ENCODE measurements at regions not wholly inside any gene's neighbourhood (a gene's known extent, or its start where the extent isn't known, plus 50 kb on each side); places are given as distances from the start of the nearest gene placed in this dataset.
"Not testable (repeated sequence)": the region's sequence is repeated elsewhere in the genome, so short reads cannot be mapped to it uniquely, and the experiment has no call there.

- DNase-seq (ENCODE audit: extremely low read depth in 1 of 11, low read depth in 9 of 11, low spot score in 4 of 11): no peak
Observed at GRCh38 chr6:49025273-49026240, 437.5 kb downstream of the MMUT start.

GRCh38 chr6:49004801-49005200 lies 458.3 kb downstream of the MMUT start:
- no peak for DNase-seq (ENCODE audit: extremely low read depth in 1 of 11, low read depth in 9 of 11, low spot score in 4 of 11)

- no peak for DNase-seq (ENCODE audit: extremely low read depth in 1 of 11, low read depth in 9 of 11, low spot score in 4 of 11)
Observed at GRCh38 chr6:49003348-49003747, 459.7 kb downstream of the MMUT start.

GRCh38 chr6:49001856-49002541 lies 461.1 kb downstream of the MMUT start:
- no peak for DNase-seq (ENCODE audit: extremely low read depth in 1 of 11, low read depth in 9 of 11, low spot score in 4 of 11)

GRCh38 chr6:48998574-48998973 lies 464.5 kb downstream of the MMUT start:
- no peak for DNase-seq (ENCODE audit: extremely low read depth in 1 of 11, low read depth in 9 of 11, low spot score in 4 of 11)

GRCh38 chr6:48996461-48997119 lies 466.5 kb downstream of the MMUT start:
- no peak for DNase-seq (ENCODE audit: extremely low read depth in 1 of 11, low read depth in 9 of 11, low spot score in 4 of 11)

GRCh38 chr6:48994811-48995210 lies 468.2 kb downstream of the MMUT start:
- no peak for DNase-seq (ENCODE audit: extremely low read depth in 1 of 11, low read depth in 9 of 11, low spot score in 4 of 11)

- no peak for DNase-seq (ENCODE audit: extremely low read depth in 1 of 11, low read depth in 9 of 11, low spot score in 4 of 11)
Observed at GRCh38 chr6:48990739-48991138, 472.3 kb downstream of the MMUT start.

- DNase-seq (ENCODE audit: extremely low read depth in 1 of 11, low read depth in 9 of 11, low spot score in 4 of 11): no peak
Observed at GRCh38 chr6:48986845-48987244, 476.2 kb downstream of the MMUT start.

GRCh38 chr6:48986105-48986504 lies 476.9 kb downstream of the MMUT start:
- DNase-seq (ENCODE audit: extremely low read depth in 1 of 11, low read depth in 9 of 11, low spot score in 4 of 11): no peak

GRCh38 chr6:48985025-48985424 lies 478.0 kb downstream of the MMUT start:
- no peak for DNase-seq (ENCODE audit: extremely low read depth in 1 of 11, low read depth in 9 of 11, low spot score in 4 of 11)

- DNase-seq (ENCODE audit: extremely low read depth in 1 of 11, low read depth in 9 of 11, low spot score in 4 of 11): not testable (repeated sequence)
Observed at GRCh38 chr6:48983968-48984367, 479.1 kb downstream of the MMUT start.

- DNase-seq (ENCODE audit: extremely low read depth in 1 of 11, low read depth in 9 of 11, low spot score in 4 of 11): no peak
Observed at GRCh38 chr6:48983377-48983776, 479.7 kb downstream of the MMUT start.

GRCh38 chr6:48979806-48980205 lies 483.2 kb downstream of the MMUT start:
- no peak for DNase-seq (ENCODE audit: extremely low read depth in 1 of 11, low read depth in 9 of 11, low spot score in 4 of 11)

- DNase-seq (ENCODE audit: extremely low read depth in 1 of 11, low read depth in 9 of 11, low spot score in 4 of 11): no peak
Observed at GRCh38 chr6:48979085-48979484, 484.0 kb downstream of the MMUT start.

GRCh38 chr6:48978016-48978415 lies 485.0 kb downstream of the MMUT start:
- no peak for DNase-seq (ENCODE audit: extremely low read depth in 1 of 11, low read depth in 9 of 11, low spot score in 4 of 11)

- DNase-seq (ENCODE audit: extremely low read depth in 1 of 11, low read depth in 9 of 11, low spot score in 4 of 11): no peak
Observed at GRCh38 chr6:48977573-48977972, 485.5 kb downstream of the MMUT start.

GRCh38 chr6:48973491-48973890 lies 489.6 kb downstream of the MMUT start:
- DNase-seq (ENCODE audit: extremely low read depth in 1 of 11, low read depth in 9 of 11, low spot score in 4 of 11): no peak

- no peak for DNase-seq (ENCODE audit: extremely low read depth in 1 of 11, low read depth in 9 of 11, low spot score in 4 of 11)
Observed at GRCh38 chr6:48961781-48962415, 501.2 kb downstream of the MMUT start.

All from renal cortex interstitium (tissue), 11 donors.